ENCODE measurements at regions not wholly inside any gene's neighbourhood (a gene's known extent, or its start where the extent isn't known, plus 50 kb on each side); places are given as distances from the start of the nearest gene placed in this dataset.

DNA sequence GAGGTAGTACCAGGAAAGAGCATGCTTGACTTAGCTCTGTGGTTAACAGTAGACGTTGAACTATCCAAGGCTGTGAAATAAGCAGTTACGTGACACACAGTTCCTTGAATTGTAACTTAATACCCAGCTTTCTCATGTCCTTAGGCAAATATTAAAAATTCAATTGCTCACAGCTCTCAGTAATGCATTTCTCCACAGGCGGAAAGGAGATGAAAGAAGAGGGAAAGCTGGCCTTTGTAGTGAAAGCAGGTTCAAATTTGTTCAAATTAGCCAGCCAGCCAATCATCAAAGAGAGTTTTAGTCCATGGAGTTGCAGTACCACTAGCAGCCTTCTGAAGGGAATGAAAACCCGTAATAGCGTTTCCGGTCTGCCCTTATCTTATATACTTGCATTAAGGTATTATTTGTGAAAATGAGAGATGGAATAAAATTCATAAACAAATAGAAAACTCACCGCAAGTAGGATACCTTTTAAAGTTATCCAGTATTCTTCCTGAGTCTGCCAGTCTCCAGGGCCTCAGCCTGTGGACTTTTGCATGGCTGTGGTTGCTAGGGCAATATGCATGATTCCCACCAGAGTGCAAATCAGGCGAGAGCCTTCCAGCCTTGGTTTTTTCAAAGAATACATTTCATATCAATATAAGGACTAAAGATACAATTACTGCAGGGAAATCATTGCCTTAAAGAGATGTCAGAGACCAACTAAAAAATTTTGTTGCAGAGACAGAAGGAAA lies 795.5 kb downstream of the TNS3 start:
- H3K36me3 Mint-ChIP-seq: no peaks in the 10 kb centered on the region
- no peak for DNase-seq
- no peaks in the 10 kb centered on the region for H3K27me3 Mint-ChIP-seq
- no peak overlapping the region for H3K27ac Mint-ChIP-seq
- peaks cover 2% of the 10 kb centered on the region for H3K9me3 Mint-ChIP-seq
- H3K4me3 Mint-ChIP-seq: no peak overlapping the region
- no peaks in the 10 kb centered on the region for H3K4me1 Mint-ChIP-seq

DNA sequence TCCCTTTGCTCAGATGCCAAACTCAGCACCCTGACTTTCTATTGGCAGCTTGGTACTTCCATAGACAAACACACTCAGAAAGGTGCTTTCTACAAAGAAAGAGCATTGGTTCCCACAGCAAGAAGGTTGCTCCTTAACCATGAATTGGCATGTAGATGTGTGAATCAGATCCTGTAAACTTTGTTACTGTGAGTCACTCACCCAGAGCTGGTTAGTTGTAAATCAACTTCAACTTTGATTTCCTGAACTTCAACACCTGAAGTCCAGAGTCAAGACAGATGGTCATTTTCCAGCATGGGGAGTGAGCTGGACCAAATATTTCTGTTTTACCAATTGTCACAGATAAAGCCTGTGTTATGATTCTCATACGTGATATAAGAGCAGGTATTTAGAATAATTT lies 797.2 kb downstream of the TNS3 start:
- no peak overlapping the region for H3K4me3 Mint-ChIP-seq
- DNase-seq: no peak
- H3K36me3 Mint-ChIP-seq: no peaks in the 10 kb centered on the region
- no peaks in the 10 kb centered on the region for H3K4me1 Mint-ChIP-seq
- H3K27me3 Mint-ChIP-seq: no peaks in the 10 kb centered on the region
- H3K9me3 Mint-ChIP-seq: peaks cover 3% of the 10 kb centered on the region
- no peak overlapping the region for H3K27ac Mint-ChIP-seq

DNA sequence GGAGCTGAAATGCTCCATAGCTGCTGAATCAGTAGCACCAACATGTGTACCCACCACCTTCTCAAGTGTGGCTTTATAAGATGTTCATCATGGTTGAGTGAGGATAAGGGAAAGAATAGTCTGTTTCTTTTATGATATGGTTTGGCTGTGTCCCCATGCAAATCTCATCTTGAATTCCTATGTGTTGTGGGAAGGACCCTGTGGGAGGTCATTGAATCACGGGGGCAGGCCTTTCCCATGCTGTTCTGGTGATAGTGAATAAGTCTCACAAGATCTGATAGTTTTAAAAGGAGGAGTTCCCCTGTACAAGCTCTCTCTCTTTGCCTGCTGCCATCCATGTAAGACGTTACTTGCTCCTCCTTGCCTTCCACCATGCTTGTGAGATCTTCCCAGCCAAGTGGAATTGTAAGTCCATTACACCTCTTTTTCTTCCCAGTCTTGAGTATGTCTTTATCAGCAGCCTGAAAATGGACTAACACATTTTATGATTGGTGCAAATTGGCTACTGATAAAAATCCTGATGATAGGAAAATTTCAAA lies 799.9 kb downstream of the TNS3 start:
- DNase-seq: no peak
- H3K36me3 Mint-ChIP-seq: no peaks in the 10 kb centered on the region
- H3K27ac Mint-ChIP-seq: no peak overlapping the region
- H3K4me1 Mint-ChIP-seq: no peaks in the 10 kb centered on the region
- no peak overlapping the region for H3K4me3 Mint-ChIP-seq
- H3K9me3 Mint-ChIP-seq: peaks cover 7% of the 10 kb centered on the region
- no peaks in the 10 kb centered on the region for H3K27me3 Mint-ChIP-seq

DNA sequence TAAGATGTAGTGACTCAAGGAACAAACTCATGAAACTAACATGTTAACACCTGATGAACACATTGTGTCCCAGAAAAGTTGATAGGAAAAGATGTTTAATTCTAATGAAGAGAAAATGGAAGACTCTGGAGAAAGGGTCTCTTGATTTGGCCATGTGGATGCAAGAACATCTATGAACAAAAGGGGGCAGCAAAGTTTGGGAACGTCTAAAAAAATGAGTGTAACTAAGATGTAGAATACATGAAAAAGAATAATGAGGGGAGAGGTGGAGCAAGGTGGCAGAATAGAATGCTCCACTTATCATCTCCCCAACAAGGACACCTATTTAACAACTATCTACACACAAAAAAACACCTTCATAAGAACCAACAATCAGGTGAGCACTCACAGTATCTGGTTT lies 805.1 kb downstream of the TNS3 start:
- no peak for DNase-seq
- Mint-ChIP-seq H3K4me1 (no peaks in the 10 kb centered on the region), H3K27ac (no peak overlapping the region), H3K9me3 (peaks cover 6% of the 10 kb centered on the region), H3K4me3 (no peak overlapping the region), H3K27me3 (no peaks in the 10 kb centered on the region), H3K36me3 (no peaks in the 10 kb centered on the region)

DNA sequence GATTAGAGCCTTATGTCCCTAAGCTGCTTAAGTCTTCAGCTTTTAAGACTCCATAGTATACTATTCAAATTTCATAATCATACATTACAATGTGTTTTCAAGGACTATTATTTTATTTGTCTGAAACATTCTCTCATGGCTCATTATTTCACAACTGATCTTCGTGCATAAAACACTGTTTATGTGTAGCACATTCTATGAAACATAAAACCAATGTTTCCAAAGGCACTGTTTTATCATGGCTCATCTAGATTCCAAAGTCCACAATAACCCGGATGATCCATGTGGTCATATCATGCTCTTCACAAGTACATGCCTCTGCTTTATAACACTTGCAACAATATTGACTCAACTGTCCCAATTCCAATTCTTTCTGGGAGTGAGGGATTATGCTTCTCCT lies 806.1 kb downstream of the TNS3 start:
- DNase-seq: no peak
- H3K4me1 Mint-ChIP-seq: no peaks in the 10 kb centered on the region
- no peak overlapping the region for H3K27ac Mint-ChIP-seq
- no peak overlapping the region for H3K4me3 Mint-ChIP-seq
- no peaks in the 10 kb centered on the region for H3K27me3 Mint-ChIP-seq
- H3K9me3 Mint-ChIP-seq: peaks cover 6% of the 10 kb centered on the region
- no peaks in the 10 kb centered on the region for H3K36me3 Mint-ChIP-seq

DNA sequence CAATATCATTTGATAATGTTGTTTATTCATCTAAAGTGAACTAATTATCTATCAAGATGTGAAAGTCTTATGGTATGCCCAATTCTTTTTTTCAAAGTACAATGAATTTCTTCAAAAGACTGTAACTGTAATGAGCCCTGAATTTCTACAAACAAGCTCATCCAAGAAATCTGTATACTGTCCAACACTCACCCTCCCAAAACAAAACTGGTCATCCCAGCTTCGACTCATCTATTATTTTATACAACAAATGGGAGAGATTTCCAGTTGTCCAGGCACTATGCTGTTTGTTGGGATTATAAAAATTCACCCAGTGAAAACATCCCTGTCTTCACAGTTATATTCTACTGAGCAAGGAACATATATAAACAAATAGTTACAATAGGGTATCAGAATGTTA lies 806.9 kb downstream of the TNS3 start:
- no peak overlapping the region for H3K27ac Mint-ChIP-seq

DNA sequence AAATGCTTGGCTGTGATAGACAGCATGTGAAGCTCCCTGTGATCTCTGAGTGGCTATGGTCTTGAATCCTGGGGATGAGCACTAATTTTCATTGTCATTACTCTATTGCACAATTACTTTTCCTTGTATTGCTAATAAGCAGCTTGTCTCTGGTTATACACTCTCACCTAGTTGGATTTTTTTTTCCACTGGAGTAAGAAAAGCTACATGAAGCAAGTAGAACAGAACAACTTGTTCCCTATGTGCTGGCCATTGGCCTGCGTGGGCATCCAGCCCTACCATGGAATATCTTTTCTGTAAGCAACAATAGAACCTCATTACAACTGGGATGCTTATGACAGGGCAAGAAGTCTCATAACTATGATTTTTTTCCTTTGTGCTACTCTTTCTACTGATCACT lies 807.4 kb downstream of the TNS3 start:
- Mint-ChIP-seq H3K9me3 (peaks cover 7% of the 10 kb centered on the region), H3K27ac (no peak overlapping the region), H3K27me3 (no peaks in the 10 kb centered on the region), H3K4me3 (no peak overlapping the region), H3K4me1 (no peaks in the 10 kb centered on the region), H3K36me3 (no peaks in the 10 kb centered on the region)
- no peak for DNase-seq

More for the DNA sequence above, 806.9 kb downstream of the TNS3 start:
- no peak overlapping the region for H3K4me3 Mint-ChIP-seq
- no peaks in the 10 kb centered on the region for H3K36me3 Mint-ChIP-seq
- no peaks in the 10 kb centered on the region for H3K27me3 Mint-ChIP-seq
- no peaks in the 10 kb centered on the region for H3K4me1 Mint-ChIP-seq
- DNase-seq: no peak
- H3K9me3 Mint-ChIP-seq: peaks cover 5% of the 10 kb centered on the region

DNA sequence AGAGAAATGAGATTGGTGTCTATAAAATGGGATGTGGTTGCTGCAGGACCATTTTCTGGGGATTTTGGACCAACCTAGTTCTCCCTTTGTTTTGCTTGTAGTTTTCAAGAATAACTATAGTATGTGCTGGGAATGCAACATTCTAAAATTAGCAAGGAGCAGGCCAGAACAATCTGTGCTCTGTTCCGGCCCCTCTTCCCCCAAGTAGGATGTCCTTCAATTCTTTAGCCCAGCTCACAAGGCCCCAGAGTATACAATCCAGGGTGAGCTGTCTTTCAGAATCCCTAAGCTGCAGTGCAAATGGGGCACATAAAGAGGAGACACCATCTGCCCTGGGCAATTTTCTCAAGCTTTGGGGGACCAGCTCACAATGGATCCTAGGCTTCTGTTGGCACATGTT lies 809.1 kb downstream of the TNS3 start:
- Mint-ChIP-seq H3K4me3 (no peak overlapping the region), H3K9me3 (peaks cover 10% of the 10 kb centered on the region), H3K27ac (no peak overlapping the region), H3K36me3 (no peaks in the 10 kb centered on the region), H3K4me1 (no peaks in the 10 kb centered on the region), H3K27me3 (no peaks in the 10 kb centered on the region)
- DNase-seq: no peak

DNA sequence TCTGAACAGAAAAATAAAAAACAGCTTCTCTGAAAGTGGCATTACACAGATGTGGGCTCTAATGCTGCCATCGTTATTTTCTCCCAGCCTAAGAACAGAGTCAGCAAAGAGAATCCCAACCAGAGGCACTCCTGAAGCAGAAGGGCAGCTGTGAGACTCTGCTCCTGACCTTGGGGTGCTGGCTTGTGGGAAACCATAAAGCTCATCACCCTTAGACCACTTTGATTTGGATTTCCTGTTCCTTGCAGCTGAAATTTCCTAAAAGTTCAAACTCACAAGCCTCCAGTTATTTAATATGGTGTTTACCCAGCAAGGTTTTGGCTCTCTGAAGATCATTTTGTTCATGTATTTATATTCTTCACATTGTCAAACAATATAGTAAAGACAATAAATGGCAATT lies 814.8 kb downstream of the TNS3 start:
- H3K4me3 Mint-ChIP-seq: no peak overlapping the region

DNA sequence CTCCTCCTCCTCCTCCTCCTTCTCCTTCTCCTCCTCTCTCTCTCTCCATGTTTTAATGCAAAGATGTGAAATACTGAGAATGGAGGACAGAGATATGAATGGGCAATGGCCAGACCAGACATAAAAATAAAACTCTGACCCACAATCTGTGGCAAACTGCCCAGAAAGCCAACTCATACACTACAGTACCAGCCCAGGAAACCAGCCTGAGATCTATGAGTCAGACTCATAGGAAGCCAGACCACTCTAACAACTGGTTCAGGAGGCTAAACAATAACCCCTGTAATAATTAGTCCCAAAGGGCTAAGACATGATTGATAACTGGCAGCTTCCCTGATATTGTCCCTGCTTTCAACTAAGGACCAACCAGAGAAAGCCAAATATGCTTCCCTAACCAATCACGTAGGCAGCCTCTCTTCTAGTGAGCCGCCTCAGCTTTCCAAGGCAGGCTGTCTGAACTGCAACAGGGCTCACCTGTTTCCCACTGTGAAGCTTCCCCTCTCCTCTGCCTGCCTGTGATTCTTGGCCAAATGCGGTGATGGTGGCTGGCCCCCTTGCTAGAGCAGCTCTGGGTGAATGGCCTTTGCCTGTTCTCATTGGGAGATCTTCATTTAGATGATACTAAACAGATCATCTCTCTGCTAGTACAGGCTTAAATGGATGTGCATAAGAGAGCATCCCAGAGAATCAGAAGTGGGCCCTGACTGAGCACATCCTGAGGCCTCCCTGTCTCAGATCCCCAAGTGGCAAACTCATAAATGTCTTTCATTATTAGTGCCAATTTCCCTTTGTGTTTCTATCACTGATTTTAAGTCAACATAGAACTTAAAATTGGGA lies 817.6 kb downstream of the TNS3 start:
- no peak overlapping the region for H3K27ac Mint-ChIP-seq
- no peaks in the 10 kb centered on the region for H3K4me1 Mint-ChIP-seq
- H3K36me3 Mint-ChIP-seq: no peaks in the 10 kb centered on the region
- peaks cover 5% of the 10 kb centered on the region for H3K9me3 Mint-ChIP-seq
- no peak overlapping the region for H3K4me3 Mint-ChIP-seq
- no peaks in the 10 kb centered on the region for H3K27me3 Mint-ChIP-seq
- DNase-seq: no peak

More for the DNA sequence above, 814.8 kb downstream of the TNS3 start:
- H3K27ac Mint-ChIP-seq: no peak overlapping the region
- no peaks in the 10 kb centered on the region for H3K4me1 Mint-ChIP-seq
- DNase-seq: no peak
- no peaks in the 10 kb centered on the region for H3K36me3 Mint-ChIP-seq
- peaks cover 9% of the 10 kb centered on the region for H3K9me3 Mint-ChIP-seq
- no peaks in the 10 kb centered on the region for H3K27me3 Mint-ChIP-seq

DNA sequence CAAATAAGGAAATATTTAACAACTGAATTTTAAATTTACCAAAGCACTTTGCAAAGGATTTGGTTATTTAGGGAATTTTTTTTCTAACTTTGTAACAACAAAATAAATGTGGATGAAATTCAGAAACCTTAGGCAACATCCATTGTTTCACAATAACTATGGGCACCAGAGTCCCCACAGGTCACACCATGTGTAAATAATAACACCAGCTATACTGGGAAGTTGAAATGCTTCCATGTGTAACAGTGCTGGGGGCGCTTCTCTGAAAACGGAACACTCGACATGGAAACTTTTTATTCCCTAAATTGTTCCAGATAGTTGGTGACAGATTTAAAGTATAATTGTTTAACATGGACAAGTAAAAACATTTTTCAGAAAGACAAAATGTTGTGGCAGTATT lies 818.6 kb downstream of the TNS3 start:
- no peak for DNase-seq
- H3K27ac Mint-ChIP-seq: no peak overlapping the region
- no peaks in the 10 kb centered on the region for H3K27me3 Mint-ChIP-seq
- H3K9me3 Mint-ChIP-seq: peaks cover 2% of the 10 kb centered on the region
- H3K36me3 Mint-ChIP-seq: no peaks in the 10 kb centered on the region
- H3K4me1 Mint-ChIP-seq: no peaks in the 10 kb centered on the region
- no peak overlapping the region for H3K4me3 Mint-ChIP-seq

DNA sequence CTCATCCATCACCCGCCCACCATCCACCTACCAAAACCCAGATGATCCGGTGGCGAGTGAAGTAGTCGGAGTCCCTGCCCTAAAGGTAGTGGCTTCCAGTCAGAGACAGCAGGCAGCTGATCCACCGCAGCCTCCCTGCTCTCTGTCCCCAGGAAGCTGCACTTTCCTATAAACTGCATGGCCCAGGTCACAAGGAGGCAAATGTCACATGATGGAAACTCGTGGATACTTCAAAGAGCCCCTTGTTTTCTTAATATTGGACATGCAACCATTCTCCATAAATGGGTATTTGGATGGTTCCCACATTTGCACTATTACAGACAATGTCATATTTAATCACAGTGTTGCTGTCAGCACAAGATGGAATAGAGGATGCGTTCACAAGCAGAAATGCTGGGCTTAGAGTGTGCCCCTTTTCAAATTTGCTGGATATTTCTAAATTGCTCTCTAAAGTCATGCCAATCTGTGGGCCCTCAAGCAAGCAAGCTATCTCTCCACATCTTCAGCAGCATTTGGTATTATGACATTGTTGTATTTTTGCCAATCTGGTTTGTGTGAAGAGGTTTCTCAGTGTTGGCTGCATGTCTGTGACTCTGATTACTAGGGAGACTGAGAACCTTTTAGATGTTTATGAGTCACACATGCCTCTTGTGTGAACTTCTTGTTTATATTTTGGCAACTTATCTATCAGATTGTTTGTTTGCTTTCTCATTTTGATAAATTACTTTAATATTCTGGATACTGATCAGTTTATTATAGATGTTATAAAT lies 822.0 kb downstream of the TNS3 start:
- Mint-ChIP-seq H3K9me3 (no peaks in the 10 kb centered on the region), H3K27ac (no peak overlapping the region), H3K36me3 (no peaks in the 10 kb centered on the region), H3K4me1 (no peaks in the 10 kb centered on the region), H3K4me3 (no peak overlapping the region), H3K27me3 (no peaks in the 10 kb centered on the region)
- DNase-seq: no peak

DNA sequence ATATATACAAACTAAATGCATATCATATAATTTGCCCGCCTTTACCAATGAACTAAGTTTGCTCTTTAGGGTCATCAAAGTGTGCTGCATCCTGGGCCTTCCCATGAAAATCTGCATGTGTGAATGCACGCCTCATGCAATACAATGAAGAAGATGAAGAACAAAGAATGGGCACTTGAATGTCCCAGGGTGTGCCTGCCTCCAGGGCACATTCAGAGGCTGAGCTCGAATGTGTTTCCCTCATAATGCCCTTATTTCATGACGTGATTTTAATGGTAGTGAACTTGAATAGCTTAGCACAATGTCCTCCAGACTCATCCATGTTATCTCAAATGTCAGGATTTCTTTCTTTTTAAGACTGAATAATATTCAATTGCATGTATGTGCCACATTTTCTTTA lies 824.9 kb downstream of the TNS3 start:
- H3K36me3 Mint-ChIP-seq: no peaks in the 10 kb centered on the region
- no peak overlapping the region for H3K27ac Mint-ChIP-seq
- no peak overlapping the region for H3K4me3 Mint-ChIP-seq
- H3K4me1 Mint-ChIP-seq: no peaks in the 10 kb centered on the region
- H3K27me3 Mint-ChIP-seq: no peaks in the 10 kb centered on the region
- H3K9me3 Mint-ChIP-seq: peaks cover 2% of the 10 kb centered on the region
- DNase-seq: no peak

DNA sequence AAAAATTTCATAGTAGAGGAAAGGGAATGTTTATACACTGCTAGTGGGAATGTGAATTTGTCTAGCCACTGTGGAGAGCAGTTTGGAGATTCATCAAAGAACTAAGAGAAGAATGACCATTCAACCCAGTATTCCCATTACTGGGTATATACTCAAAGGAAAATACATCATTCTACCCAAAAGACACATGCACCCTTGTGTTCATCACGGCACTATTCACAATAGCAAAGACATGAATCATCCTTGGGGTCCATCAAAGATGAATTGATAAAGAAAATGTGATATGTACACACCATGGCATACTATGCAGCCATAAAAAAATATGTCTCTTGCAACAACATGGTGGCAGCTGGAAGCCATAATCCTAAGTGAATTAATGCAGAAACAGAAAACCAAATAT lies 825.7 kb downstream of the TNS3 start:
- H3K27ac Mint-ChIP-seq: no peak overlapping the region
- no peaks in the 10 kb centered on the region for H3K36me3 Mint-ChIP-seq
- no peaks in the 10 kb centered on the region for H3K27me3 Mint-ChIP-seq
- no peak for DNase-seq
- peaks cover 2% of the 10 kb centered on the region for H3K9me3 Mint-ChIP-seq
- no peaks in the 10 kb centered on the region for H3K4me1 Mint-ChIP-seq
- no peak overlapping the region for H3K4me3 Mint-ChIP-seq
